ENCODE measurements at regions not wholly inside any gene's neighbourhood (a gene's known extent, or its start where the extent isn't known, plus 50 kb on each side); places are given as distances from the start of the nearest gene placed in this dataset.

DNA sequence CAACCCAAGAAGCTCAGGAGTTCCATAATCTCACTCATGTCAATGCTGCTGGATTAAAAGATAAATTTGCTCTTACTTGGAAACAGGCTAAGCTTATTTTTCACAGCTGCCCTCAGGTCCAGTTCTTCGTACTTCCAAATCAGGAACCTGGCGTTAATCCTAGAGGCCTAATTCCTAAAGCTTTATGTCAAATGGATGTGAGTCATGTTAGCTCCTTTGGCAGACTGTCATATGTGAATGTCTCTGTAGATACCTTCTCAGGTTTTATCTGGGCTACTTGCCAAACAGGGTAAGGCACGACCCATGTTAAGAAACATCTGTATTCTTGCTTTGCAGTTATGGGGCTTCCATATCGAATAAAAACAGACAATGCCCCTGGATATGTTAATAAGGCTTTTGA, 504.6 kb downstream of the ALG10 start:
- Histone ChIP-seq H3K9me3 (ENCODE audit: control insufficient read depth in 2 of 2, insufficient read depth in 1 of 2, low read depth in 1 of 2, low read length in 1 of 2) (peaks cover 0 to 21% of the 10 kb centered on the region in 2 donors), H3K27ac (ENCODE audit: low read depth in 1 of 3, low read length in 2 of 3) (no peak overlapping the region), H3K27me3 (ENCODE audit: control insufficient read depth in 3 of 3, insufficient read depth in 3 of 3, low read length in 3 of 3) (no peaks in the 10 kb centered on the region), H3K4me3 (ENCODE audit: low read depth in 1 of 3, low read length in 3 of 3) (no peak overlapping the region), H3K36me3 (ENCODE audit: control insufficient read depth in 3 of 3, insufficient read depth in 2 of 3, low read depth in 1 of 3, low read length in 3 of 3) (no peaks in the 10 kb centered on the region), H3K4me1 (ENCODE audit: control insufficient read depth in 3 of 3, insufficient read depth in 2 of 3, low read depth in 1 of 3, low read length in 2 of 3) (no peaks in the 10 kb centered on the region)
- 48 to 59% (median 56%) methylated on average over 4 of the region's 4 CpGs for WGBS, 3 donors
- FAIRE-seq (no peak), DNase-seq (no peak)

DNA sequence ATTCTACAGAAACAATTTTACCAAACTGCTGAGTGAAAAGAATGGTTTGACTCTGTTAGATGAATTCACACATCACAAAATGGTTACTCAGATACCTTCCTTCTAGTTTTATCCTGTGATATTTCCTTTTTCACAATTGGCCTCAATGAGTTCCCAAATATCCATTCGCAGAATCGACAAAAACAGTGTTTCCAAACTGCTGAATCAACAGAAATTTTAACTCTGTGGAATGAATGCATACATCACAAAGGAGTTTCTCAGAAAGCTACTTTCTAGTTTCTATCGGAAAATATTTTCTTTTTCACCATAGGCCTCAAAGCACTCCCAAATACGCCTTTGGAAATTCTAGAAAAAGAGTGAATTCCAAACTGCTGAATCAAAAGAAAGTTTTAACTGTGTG, 525.0 kb downstream of the ALG10 start:
- 83 to 85% (median 84%) methylated on average over 4 of the region's 4 CpGs for WGBS, 3 donors

DNA sequence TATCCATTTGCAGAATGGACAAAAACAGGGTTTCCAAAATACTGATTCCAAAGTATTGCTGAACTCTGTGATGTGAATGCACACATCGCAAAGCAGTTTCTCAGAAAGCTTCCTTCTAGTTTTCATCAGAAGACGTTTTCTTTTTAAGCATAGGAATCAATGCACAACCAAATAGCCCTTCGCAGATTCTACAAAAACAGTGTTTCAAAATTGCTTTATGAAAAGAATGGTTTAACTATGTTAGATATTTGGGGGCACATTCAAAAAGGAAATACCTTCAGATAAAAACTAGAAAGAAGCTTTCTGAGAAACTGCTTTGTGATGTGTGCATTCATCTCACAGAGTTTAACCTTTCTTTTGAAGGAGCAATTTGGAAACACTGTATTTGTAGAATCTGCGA, 569.7 kb downstream of the ALG10 start:
- no peak overlapping the region for H3K27ac ChIP-seq (ENCODE audit: low read depth in 1 of 3, low read length in 2 of 3)
- WGBS, 3 donors, result 69 to 72% (median 70%) methylated on average over 4 of the region's 4 CpGs
- H3K9me3 ChIP-seq (ENCODE audit: control insufficient read depth in 2 of 2, insufficient read depth in 1 of 2, low read depth in 1 of 2, low read length in 1 of 2), result peaks cover 0 to 21% of the 10 kb centered on the region in 2 donors
- H3K4me3 ChIP-seq (ENCODE audit: low read depth in 1 of 3, low read length in 3 of 3), result no peak overlapping the region
- no peaks in the 10 kb centered on the region for H3K4me1 ChIP-seq (ENCODE audit: control insufficient read depth in 3 of 3, insufficient read depth in 2 of 3, low read depth in 1 of 3, low read length in 2 of 3)
- no peaks in the 10 kb centered on the region for H3K36me3 ChIP-seq (ENCODE audit: control insufficient read depth in 3 of 3, insufficient read depth in 2 of 3, low read depth in 1 of 3, low read length in 3 of 3)
- no peak for FAIRE-seq
- no peaks in the 10 kb centered on the region for H3K27me3 ChIP-seq (ENCODE audit: control insufficient read depth in 3 of 3, insufficient read depth in 3 of 3, low read length in 3 of 3)
- no peak for DNase-seq

More for the DNA sequence above, 525.0 kb downstream of the ALG10 start:
- Histone ChIP-seq H3K4me1 (ENCODE audit: control insufficient read depth in 3 of 3, insufficient read depth in 2 of 3, low read depth in 1 of 3, low read length in 2 of 3) (no peaks in the 10 kb centered on the region), H3K27me3 (ENCODE audit: control insufficient read depth in 3 of 3, insufficient read depth in 3 of 3, low read length in 3 of 3) (no peaks in the 10 kb centered on the region), H3K9me3 (ENCODE audit: control insufficient read depth in 2 of 2, insufficient read depth in 1 of 2, low read depth in 1 of 2, low read length in 1 of 2) (peaks cover 0 to 5% of the 10 kb centered on the region in 2 donors), H3K4me3 (ENCODE audit: low read depth in 1 of 3, low read length in 3 of 3) (no peak overlapping the region), H3K27ac (ENCODE audit: low read depth in 1 of 3, low read length in 2 of 3) (no peak overlapping the region), H3K36me3 (ENCODE audit: control insufficient read depth in 3 of 3, insufficient read depth in 2 of 3, low read depth in 1 of 3, low read length in 3 of 3) (no peaks in the 10 kb centered on the region)
- DNase-seq (no peak), FAIRE-seq (no peak)

DNA sequence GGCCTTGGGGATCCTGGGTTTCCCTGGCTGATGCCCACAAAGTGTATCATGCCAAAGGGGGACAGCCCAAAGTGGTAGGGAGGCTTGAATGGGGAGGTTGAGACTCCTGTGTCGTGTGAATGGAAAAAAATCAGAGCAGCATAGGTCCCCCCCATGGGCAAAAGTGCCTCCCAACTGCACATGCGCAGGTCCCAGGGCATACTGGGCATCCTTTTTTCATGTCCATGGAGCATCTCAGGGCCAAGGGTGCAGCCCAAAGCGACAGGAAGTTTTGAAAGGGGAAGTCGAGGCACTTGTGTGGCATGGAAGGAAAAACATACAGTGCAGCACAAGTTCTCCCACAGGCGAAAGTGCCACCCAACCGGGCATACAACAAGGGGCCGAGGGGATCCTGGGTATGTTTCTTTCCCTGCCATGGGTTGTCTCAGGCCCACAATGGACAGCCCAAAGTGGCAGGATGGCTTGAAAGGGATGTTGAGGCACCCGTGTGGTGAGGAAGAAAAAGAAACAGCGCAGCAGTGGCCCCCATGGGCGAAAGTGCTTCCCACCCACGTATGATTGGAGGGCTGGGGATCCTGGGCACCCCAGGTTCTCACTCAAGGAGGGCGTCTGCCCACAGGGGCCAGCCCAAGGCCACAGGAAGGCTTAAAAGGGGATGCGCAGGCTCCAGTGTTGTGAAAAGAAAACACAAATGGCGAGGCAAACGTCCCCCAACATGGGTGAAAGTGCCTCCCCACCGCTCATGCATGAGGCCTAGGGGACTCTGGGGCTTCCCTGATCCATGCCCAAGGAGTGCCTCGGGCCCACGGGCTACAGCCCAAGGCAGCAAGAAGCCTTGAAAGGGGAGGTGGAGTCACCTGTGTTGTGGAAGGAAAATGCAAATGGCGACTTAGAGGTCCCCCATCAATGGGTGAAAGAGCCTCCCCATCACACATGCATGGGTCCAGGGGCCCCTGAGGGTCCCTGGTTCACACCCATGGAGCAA, 573.7 kb downstream of the ALG10 start:
- Histone ChIP-seq H3K36me3 (ENCODE audit: control insufficient read depth in 3 of 3, insufficient read depth in 2 of 3, low read depth in 1 of 3, low read length in 3 of 3) (no peaks in the 10 kb centered on the region), H3K4me3 (ENCODE audit: low read depth in 1 of 3, low read length in 3 of 3) (no peak overlapping the region), H3K9me3 (ENCODE audit: control insufficient read depth in 2 of 2, insufficient read depth in 1 of 2, low read depth in 1 of 2, low read length in 1 of 2) (peaks cover 0 to 58% of the 10 kb centered on the region in 2 donors), H3K27ac (ENCODE audit: low read depth in 1 of 3, low read length in 2 of 3) (no peak overlapping the region), H3K4me1 (ENCODE audit: control insufficient read depth in 3 of 3, insufficient read depth in 2 of 3, low read depth in 1 of 3, low read length in 2 of 3) (no peaks in the 10 kb centered on the region), H3K27me3 (ENCODE audit: control insufficient read depth in 3 of 3, insufficient read depth in 3 of 3, low read length in 3 of 3) (no peaks in the 10 kb centered on the region)
- WGBS, 3 donors, result 67 to 76% (median 72%) methylated on average over 18 to 19 of the region's 19 CpGs
- no peak for DNase-seq
- no peak for FAIRE-seq

DNA sequence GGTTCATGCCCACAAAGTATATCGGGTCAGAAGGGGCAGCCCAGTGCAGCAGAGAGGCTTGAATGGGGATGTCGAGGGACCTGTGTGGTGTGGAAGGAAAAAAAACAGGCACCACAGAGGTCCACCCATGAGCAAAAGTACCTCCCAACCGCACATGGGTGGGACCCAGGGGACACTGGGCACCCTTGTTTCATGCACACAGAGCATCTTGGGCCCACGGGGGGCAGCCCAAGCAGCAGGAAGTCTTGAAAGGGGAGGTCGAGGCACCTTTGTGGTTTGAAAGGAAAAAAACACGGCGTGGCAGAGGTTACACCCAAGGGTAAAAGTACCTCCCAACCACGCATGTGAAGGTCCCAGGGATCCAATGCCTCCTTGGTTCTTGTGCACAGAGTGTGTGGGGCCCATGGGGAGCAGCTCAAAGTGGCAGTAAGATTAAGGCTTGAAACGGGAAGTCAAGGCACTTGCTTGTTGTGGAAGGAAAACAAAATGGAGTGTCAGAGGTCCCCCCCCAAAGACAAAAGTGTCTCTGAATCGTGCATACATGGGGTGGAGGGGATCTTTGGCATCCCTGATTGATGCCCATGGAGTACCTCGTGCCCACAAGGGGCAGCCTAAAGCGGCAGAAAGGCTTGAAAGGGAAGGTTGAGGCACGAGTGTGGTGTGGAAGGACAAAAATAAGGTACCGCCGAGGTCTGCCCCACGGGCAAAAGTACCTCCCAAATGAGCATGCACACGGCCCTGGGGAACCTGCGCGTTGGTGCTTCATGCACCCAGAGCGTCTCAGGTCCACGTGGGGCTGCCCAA, 575.5 kb downstream of the ALG10 start:
- no peak for FAIRE-seq
- no peaks in the 10 kb centered on the region for H3K4me1 ChIP-seq (ENCODE audit: control insufficient read depth in 3 of 3, insufficient read depth in 2 of 3, low read depth in 1 of 3, low read length in 2 of 3)
- DNase-seq, result no peak
- no peak overlapping the region for H3K27ac ChIP-seq (ENCODE audit: low read depth in 1 of 3, low read length in 2 of 3)
- no peaks in the 10 kb centered on the region for H3K36me3 ChIP-seq (ENCODE audit: control insufficient read depth in 3 of 3, insufficient read depth in 2 of 3, low read depth in 1 of 3, low read length in 3 of 3)
- H3K4me3 ChIP-seq (ENCODE audit: low read depth in 1 of 3, low read length in 3 of 3), result no peak overlapping the region
- H3K9me3 ChIP-seq (ENCODE audit: control insufficient read depth in 2 of 2, insufficient read depth in 1 of 2, low read depth in 1 of 2, low read length in 1 of 2), result peaks cover 0 to 73% of the 10 kb centered on the region in 2 donors
- no peaks in the 10 kb centered on the region for H3K27me3 ChIP-seq (ENCODE audit: control insufficient read depth in 3 of 3, insufficient read depth in 3 of 3, low read length in 3 of 3)
- 67 to 70% (median 70%) methylated on average over 21 of the region's 21 CpGs for WGBS, 3 donors

DNA sequence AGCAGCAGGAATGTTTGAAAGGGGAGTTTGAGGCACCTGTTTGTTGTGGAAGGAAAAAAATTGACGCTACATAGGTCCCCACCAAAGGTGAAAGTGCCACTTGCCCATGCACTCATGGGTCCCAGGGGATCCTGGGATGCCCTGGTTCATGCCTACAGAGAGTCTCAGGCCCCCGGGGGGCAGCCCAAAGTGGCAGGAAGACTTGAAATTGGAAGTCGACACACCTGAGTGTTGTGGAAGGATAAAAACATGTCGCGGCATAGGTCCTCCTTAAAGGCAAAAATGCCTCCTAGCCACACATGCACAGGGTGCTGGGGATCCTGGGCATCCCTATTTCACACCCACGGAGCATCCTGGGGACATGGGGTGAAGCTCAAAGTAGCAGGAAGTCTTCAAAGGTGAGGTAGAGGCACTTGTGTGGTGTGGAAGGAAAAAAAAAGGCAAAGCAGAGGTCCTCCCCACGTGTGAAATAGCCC, 576.1 kb downstream of the ALG10 start:
- 58 to 74% (median 61%) methylated on average over 7 of the region's 7 CpGs for WGBS, 3 donors
- Histone ChIP-seq H3K36me3 (ENCODE audit: control insufficient read depth in 3 of 3, insufficient read depth in 2 of 3, low read depth in 1 of 3, low read length in 3 of 3) (no peaks in the 10 kb centered on the region), H3K27me3 (ENCODE audit: control insufficient read depth in 3 of 3, insufficient read depth in 3 of 3, low read length in 3 of 3) (no peaks in the 10 kb centered on the region), H3K27ac (ENCODE audit: low read depth in 1 of 3, low read length in 2 of 3) (no peak overlapping the region), H3K4me1 (ENCODE audit: control insufficient read depth in 3 of 3, insufficient read depth in 2 of 3, low read depth in 1 of 3, low read length in 2 of 3) (no peaks in the 10 kb centered on the region), H3K4me3 (ENCODE audit: low read depth in 1 of 3, low read length in 3 of 3) (no peak overlapping the region), H3K9me3 (ENCODE audit: control insufficient read depth in 2 of 2, insufficient read depth in 1 of 2, low read depth in 1 of 2, low read length in 1 of 2) (peaks cover 0 to 80% of the 10 kb centered on the region in 2 donors)
- no peak for DNase-seq
- FAIRE-seq, result no peak

DNA sequence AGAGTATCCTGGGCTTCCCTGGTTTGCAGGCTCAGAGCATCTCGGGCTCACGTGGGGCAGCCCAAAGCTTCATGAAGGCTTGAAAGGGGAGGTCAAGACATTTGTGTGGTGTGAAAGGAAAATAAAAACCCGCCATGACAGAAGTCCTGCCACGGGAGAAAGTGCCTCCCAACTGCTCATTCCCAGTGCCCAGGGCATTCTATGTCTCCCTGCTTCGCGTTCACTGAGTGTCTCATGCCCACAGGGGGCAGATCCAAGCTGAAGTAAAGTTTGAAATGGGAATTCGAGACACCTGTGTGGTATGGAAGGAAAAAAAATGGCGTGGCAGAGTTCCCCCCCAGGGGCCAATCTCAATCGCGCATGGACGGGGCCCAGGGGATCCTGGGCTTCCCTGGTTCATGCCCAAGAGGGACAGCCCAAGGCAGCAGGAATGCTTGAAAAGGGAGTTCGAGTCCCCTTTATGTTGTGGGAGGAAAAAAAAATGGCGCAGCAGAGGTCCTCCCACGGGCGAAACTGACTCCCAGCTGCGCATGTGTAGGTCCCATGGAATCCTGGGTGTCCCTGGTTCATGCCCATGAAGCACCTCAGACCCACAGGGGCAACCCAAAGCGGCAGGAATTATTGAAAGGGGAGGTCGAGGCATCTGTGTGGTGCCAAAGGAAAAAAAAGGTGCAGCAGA, 576.7 kb downstream of the ALG10 start:
- no peaks in the 10 kb centered on the region for H3K27me3 ChIP-seq (ENCODE audit: control insufficient read depth in 3 of 3, insufficient read depth in 3 of 3, low read length in 3 of 3)
- no peaks in the 10 kb centered on the region for H3K36me3 ChIP-seq (ENCODE audit: control insufficient read depth in 3 of 3, insufficient read depth in 2 of 3, low read depth in 1 of 3, low read length in 3 of 3)
- H3K9me3 ChIP-seq (ENCODE audit: control insufficient read depth in 2 of 2, insufficient read depth in 1 of 2, low read depth in 1 of 2, low read length in 1 of 2), result peaks cover 0 to 86% of the 10 kb centered on the region in 2 donors
- 66 to 73% (median 69%) methylated on average over 18 of the region's 18 CpGs for whole genome bisulfite sequencing, 3 donors
- H3K27ac ChIP-seq (ENCODE audit: low read depth in 1 of 3, low read length in 2 of 3), result no peak overlapping the region
- no peaks in the 10 kb centered on the region for H3K4me1 ChIP-seq (ENCODE audit: control insufficient read depth in 3 of 3, insufficient read depth in 2 of 3, low read depth in 1 of 3, low read length in 2 of 3)
- H3K4me3 ChIP-seq (ENCODE audit: low read depth in 1 of 3, low read length in 3 of 3), result no peak overlapping the region
- no peak for DNase-seq
- no peak for FAIRE-seq
